HG02678 (cell line): ENCODE measurements at regions not wholly inside any gene's neighbourhood (a gene's known extent, or its start where the extent isn't known, plus 50 kb on each side); places are given as distances from the start of the nearest gene placed in this dataset.

ENCODE experiments used
- ATAC-seq: cut with Tn5 transposase; IDR thresholded peaks from one replicate; pipeline ENCODE4 v1.9.1; 2021; ENCODE audit warnings: mild to moderate bottlenecking, moderate library complexity; ENCODE audit not compliant: unreplicated experiment

GRCh38 chr17:36752096-36752888 is 150.9 kb downstream of the MRM1 start:
- ATAC-seq = no peak

GRCh38 chr17:36755586-36755985 is 154.2 kb downstream of the MRM1 start:
- ATAC-seq = no peak

GRCh38 chr17:36756695-36757094 is 155.3 kb downstream of the MRM1 start:
- ATAC-seq = no peak

- ATAC-seq = no peak
Measured at GRCh38 chr17:36760425-36760824, 159.0 kb downstream of the MRM1 start.

GRCh38 chr17:36761203-36761950 is 160.0 kb downstream of the MRM1 start:
- no peak for ATAC-seq

- no peak for ATAC-seq
Measured at GRCh38 chr17:36765436-36766043, 164.2 kb downstream of the MRM1 start.

GRCh38 chr17:36768394-36768793 is 167.0 kb downstream of the MRM1 start:
- no peak for ATAC-seq

- ATAC-seq = no peak
Measured at GRCh38 chr17:36773039-36773438, 164.2 kb upstream of the LHX1 start.

GRCh38 chr17:36777118-36777517 is 160.2 kb upstream of the LHX1 start:
- ATAC-seq = no peak

GRCh38 chr17:36778448-36778847 is 158.8 kb upstream of the LHX1 start:
- no peak for ATAC-seq

GRCh38 chr17:36779550-36779949 is 157.7 kb upstream of the LHX1 start:
- ATAC-seq = no peak

- ATAC-seq = no peak
Measured at GRCh38 chr17:36784633-36785032, 152.6 kb upstream of the LHX1 start.

- ATAC-seq = no peak
Measured at GRCh38 chr17:36786867-36787266, 150.4 kb upstream of the LHX1 start.

- ATAC-seq = no peak
Measured at GRCh38 chr17:36791150-36791941, 145.9 kb upstream of the LHX1 start.

GRCh38 chr17:36791942-36792475 is 145.3 kb upstream of the LHX1 start:
- no peak for ATAC-seq

GRCh38 chr17:36792849-36793248 is 144.4 kb upstream of the LHX1 start:
- ATAC-seq = no peak

- no peak for ATAC-seq
Measured at GRCh38 chr17:36793976-36794375, 143.3 kb upstream of the LHX1 start.

- no peak for ATAC-seq
Measured at GRCh38 chr17:36807496-36808179, 129.6 kb upstream of the LHX1 start.

GRCh38 chr17:36808180-36808661 is 129.1 kb upstream of the LHX1 start:
- no peak for ATAC-seq

GRCh38 chr17:36812762-36813161 is 124.5 kb upstream of the LHX1 start:
- no peak for ATAC-seq
